GM06990 (cell line): ENCODE measurements at regions not wholly inside any gene's neighbourhood (a gene's known extent, or its start where the extent isn't known, plus 50 kb on each side); places are given as distances from the start of the nearest gene placed in this dataset.

Source experiments
- DNase-seq: peaks from one replicate; pipeline ENCODE4 v3.0.0-alpha.2; 2011; ENCODE audit not compliant: insufficient read length; ENCODE audit errors: extremely low read depth
- H3K27me3 ChIP-seq: replicated peaks from 2 replicates; pipeline ENCODE4 v1.6.0; 2011; ENCODE audit warnings: low read length; ENCODE audit not compliant: control insufficient read depth, insufficient read depth
- H3K36me3 ChIP-seq: 2 replicates; pipeline ENCODE4 v1.5.1; 2011; ENCODE audit warnings: low read length; ENCODE audit not compliant: control insufficient read depth, insufficient read depth
- H3K4me3 ChIP-seq: replicated peaks from 2 replicates; pipeline ENCODE4 v1.5.1; 2011; ENCODE audit warnings: low read depth, mild to moderate bottlenecking, control low read depth, low read length
- CTCF ChIP-seq: IDR thresholded peaks from 2 replicates; pipeline ENCODE4 v1.5.1; 2011; ENCODE audit warnings: low read length, control low read depth, mild to moderate bottlenecking, inconsistent platforms; ENCODE audit not compliant: insufficient read depth, poor library complexity, severe bottlenecking

GRCh38 chr4:151896880-151897279, 136.1 kb upstream of the GATB start:
- Histone ChIP-seq H3K36me3 (no peaks in the 10 kb centered on the region), H3K4me3 (no peak overlapping the region), H3K27me3 (no peaks in the 10 kb centered on the region)
- no peak for TF ChIP-seq CTCF
- no peak for DNase-seq

GRCh38 chr4:151895671-151896070, 134.9 kb upstream of the GATB start:
- Histone ChIP-seq H3K27me3 (no peaks in the 10 kb centered on the region), H3K4me3 (no peak overlapping the region), H3K36me3 (no peaks in the 10 kb centered on the region)
- TF ChIP-seq CTCF = no peak
- no peak for DNase-seq

DNA sequence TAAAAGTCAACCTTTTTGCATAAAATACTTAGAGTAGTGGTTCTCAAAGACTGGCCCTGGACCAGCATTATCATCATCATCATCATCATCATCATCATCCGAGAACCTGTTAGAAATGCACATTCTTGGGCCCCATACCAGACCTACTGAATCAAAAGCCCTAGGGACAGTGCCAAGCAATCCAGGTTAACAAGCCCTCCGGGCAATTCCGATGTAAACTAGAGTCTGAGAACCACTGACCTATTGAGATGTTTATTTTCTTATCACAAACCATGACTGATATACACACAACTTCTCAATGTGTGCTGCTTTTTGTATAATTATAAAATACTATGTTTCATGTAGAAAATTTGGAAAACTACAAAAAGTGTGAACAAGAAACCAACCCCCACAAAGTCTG, 133.4 kb upstream of the GATB start:
- Histone ChIP-seq H3K27me3 (no peaks in the 10 kb centered on the region), H3K4me3 (no peak overlapping the region), H3K36me3 (no peaks in the 10 kb centered on the region)
- DNase-seq = no peak
- no peak for TF ChIP-seq CTCF

- TF ChIP-seq CTCF = no peak
- H3K4me3 ChIP-seq = no peak overlapping the region
- H3K36me3 ChIP-seq = no peaks in the 10 kb centered on the region
- peak; percentile 59 for DNase-seq
- H3K27me3 ChIP-seq = no peaks in the 10 kb centered on the region
These were observed 127.6 kb upstream of the GATB start for GRCh38 chr4:151888367-151888866.

DNA sequence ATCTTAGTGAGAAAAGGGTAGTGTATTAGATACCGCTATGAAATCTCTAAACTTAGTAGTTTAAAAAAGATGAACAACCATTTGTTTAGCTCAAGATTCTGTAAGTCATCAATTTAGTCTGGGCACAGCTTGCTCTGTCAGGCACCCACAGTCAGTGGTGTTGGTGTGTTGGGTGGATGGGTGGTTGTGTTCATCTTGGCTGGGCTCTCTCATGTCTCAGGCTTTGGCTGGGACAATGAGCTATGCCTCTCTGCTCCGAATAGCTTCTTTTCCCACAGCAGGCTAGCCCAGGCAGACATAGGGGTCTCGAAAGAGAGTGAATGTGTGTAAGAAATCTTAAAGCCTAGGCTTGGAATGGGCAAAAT, 127.0 kb upstream of the GATB start:
- H3K4me3 ChIP-seq = no peak overlapping the region
- H3K27me3 ChIP-seq = no peaks in the 10 kb centered on the region
- H3K36me3 ChIP-seq = no peaks in the 10 kb centered on the region
- TF ChIP-seq CTCF = no peak
- DNase-seq = no peak

GRCh38 chr4:151887031-151887815, 126.4 kb upstream of the GATB start:
- H3K36me3 ChIP-seq = no peaks in the 10 kb centered on the region
- TF ChIP-seq CTCF = no peak
- H3K4me3 ChIP-seq = no peak overlapping the region
- DNase-seq = peak; percentile 77
- no peaks in the 10 kb centered on the region for H3K27me3 ChIP-seq
